GM18868 (cell line): ENCODE measurements at regions not wholly inside any gene's neighbourhood (a gene's known extent, or its start where the extent isn't known, plus 50 kb on each side); places are given as distances from the start of the nearest gene placed in this dataset.

ENCODE experiments used
- ATAC-seq: cut with Tn5 transposase; IDR thresholded peaks from one replicate; pipeline ENCODE4 v1.9.1; 2021; ENCODE audit warnings: mild to moderate bottlenecking, moderate library complexity; ENCODE audit not compliant: unreplicated experiment

- ATAC-seq, result no peak
Observed at GRCh38 chr5:39850291-39850690, 425.5 kb upstream of the DAB2 start.

DNA sequence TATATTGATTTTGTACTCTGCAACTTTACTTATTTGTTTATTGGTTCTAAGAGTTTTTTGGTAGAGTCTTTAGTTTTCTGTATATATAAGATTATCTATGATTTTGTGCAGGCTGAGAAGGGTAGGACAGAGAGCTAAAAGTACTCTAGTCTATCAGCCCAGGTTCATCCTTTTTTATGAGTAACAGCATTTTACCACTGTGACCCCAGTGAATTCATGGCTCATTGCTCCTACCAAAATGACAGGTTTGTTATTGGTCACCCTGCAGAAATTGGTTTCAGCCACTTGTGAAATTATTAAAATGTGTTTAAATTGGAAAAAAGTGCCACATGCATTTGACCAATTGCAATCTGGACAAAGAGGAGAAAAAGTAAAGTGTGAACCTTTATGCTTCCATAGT lies 421.4 kb upstream of the DAB2 start:
- no peak for ATAC-seq

GRCh38 chr5:39843767-39844166 lies 419.0 kb upstream of the DAB2 start:
- no peak for ATAC-seq

- no peak for ATAC-seq
Observed at GRCh38 chr5:39835371-39835770, 410.6 kb upstream of the DAB2 start.

DNA sequence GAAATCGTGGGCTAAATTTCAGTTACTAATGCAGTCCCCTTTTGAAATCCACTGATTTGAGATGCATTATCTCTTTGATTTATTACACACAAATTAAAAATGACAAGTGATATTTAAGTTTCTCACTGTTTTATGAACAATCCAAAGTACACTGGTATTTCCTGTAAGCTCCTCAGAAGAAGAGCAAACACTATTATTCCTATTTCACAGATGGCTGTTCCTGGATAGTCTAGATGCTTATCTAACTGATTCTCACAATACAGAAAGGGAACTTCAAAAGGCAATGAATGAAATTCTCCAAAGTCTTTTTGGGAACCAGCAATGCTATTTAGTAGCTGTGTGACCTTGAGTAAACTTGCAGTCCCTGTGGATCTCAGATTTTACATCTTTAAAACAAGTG lies 404.7 kb upstream of the DAB2 start:
- ATAC-seq, result no peak

- ATAC-seq, result no peak
Observed at GRCh38 chr5:39826051-39826450, 401.3 kb upstream of the DAB2 start.

GRCh38 chr5:39825301-39825700 lies 400.5 kb upstream of the DAB2 start:
- ATAC-seq, result no peak

DNA sequence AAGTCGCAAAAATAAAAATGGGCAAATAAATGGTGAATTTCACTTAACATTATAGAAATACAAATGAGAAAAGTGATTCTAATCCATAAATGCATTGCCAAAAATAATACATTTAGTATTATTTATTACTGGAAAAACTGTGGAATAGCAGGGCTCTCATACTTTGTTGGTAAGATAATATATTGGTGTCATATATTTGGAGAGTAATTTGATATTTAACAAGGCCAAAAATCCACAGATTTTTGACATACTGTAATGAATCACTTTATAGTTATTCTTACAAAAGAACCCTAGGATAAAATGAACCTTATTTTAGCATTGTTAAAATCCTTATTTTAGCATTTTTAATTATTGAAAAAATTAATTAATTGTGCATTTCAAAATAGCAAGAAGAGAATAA lies 397.2 kb upstream of the DAB2 start:
- no peak for ATAC-seq

DNA sequence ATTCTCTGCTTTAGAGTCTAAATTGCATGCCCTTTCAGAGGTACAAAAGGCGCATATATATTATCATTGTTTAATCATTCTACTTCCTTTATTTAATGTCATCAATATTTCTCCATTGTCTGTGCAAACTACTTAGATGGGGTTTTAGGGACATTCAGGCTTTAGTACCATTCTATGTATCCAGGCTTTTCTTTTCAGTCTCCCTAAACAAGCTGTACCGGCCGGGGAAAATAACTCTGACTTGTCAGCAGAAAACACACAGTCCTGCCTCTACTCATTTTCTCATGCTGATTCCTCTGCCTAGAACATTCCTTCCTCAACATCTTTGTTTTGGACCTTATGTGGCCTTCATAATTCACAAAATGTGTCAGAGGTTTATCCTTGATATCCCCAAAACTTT lies 392.1 kb upstream of the DAB2 start:
- ATAC-seq, result no peak

DNA sequence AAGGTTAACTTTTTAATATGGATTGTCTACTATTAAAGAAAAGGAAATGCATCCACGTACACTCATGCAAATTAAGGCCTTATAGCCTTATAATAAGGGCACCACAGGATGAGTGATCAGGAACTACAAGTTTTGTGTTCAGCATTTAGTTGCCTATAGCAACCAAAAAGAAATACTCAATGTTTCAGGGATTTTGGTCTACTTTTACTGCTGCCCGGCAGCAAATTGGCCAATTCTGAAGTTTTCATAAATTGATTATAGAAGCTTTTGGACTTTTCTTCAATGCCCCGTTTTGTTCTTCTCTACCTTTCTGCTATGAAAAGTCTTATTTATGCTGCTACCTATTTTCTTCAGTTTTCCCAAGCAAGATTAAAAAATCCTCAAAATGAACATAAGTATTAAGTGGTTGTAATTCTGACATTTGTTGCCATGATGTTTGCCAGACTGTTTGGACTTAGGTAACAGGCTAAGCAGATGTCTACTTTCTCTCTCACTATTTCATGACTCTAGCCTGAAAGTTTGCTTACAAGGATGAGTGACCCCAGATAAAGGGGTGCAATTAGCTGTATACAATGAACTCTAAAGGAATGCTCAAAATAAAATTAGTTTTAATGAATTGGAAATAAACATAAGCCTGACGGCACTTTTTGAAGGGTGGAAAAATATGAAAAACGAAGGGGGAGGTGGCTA lies 391.5 kb upstream of the DAB2 start:
- ATAC-seq, result no peak

GRCh38 chr5:39815711-39816110 lies 390.9 kb upstream of the DAB2 start:
- ATAC-seq, result no peak

DNA sequence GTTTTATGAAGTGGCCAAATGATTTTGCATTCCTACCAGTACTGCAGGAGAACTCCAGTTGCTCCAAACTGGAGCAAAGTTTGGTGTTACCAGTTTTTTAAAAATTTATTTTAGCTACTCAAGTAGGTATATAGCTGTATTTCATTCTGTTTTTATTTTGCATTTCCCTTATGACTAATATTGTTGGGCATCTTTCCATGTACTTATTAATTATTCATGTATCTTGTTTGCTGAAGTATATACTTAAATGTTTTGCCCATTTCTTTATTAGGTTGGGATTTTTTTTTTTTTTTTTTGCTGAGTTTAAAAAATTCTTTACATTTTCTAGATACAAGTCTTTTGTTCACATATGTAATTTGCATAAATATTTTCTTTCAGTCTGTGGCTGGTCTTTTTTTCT lies 386.6 kb upstream of the DAB2 start:
- no peak for ATAC-seq

GRCh38 chr5:39808656-39809055 lies 383.9 kb upstream of the DAB2 start:
- no peak for ATAC-seq

GRCh38 chr5:39801306-39801705 lies 376.5 kb upstream of the DAB2 start:
- ATAC-seq, result no peak

DNA sequence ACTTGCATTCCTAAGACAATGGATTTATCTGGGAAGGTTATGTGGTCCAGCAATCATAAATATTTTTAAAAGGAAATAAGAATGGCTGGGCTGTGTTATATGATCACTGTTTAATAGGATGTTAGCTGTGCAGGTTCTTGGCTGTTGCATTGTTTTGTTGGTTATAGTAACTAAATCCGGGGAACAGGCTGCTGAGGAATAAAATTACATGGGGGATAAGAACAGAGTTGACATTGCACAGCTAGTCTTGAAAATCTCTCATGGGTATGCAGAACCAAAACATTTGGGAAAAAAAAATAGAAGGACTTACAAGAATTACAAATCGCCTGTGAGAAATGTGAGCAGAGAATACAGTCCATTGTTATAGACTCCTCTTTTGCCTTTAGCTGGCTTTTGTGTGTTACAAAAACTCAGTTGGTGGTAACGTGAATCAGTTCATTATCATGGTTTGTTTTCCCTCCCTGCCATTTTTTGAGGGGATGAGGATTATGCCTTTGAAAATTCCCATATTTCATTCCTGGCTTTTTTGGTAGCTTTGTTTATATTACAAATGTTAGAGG lies 375.3 kb upstream of the DAB2 start:
- ATAC-seq, result no peak

DNA sequence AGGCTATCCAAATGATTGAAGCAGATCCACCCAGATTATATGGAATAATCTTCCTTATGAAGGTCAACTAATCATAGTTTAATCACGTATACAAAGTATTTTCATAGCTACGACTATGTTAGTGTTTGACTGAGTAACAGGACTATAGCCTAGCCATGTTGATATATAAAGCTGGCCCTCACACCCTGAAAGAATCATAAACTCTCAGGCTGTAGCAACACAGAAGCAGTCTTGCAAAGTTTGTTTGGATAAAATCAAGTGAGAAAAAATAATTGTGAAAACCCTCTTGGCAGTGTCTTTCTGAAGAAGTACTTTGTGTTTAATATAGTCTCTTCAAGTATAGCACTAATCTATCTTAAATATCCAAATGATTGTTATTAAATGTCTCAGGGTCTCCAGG lies 374.5 kb upstream of the DAB2 start:
- ATAC-seq, result no peak

GRCh38 chr5:39794513-39795210 lies 369.9 kb upstream of the DAB2 start:
- ATAC-seq, result no peak

- no peak for ATAC-seq
Observed at GRCh38 chr5:39785410-39785809, 360.6 kb upstream of the DAB2 start.

GRCh38 chr5:39783756-39784421 lies 359.1 kb upstream of the DAB2 start:
- peak; percentile 93 for ATAC-seq

- no peak for ATAC-seq
Observed at GRCh38 chr5:39780347-39780746, 355.6 kb upstream of the DAB2 start.

- no peak for ATAC-seq
Observed at GRCh38 chr5:39779831-39780230, 355.1 kb upstream of the DAB2 start.

GRCh38 chr5:39775797-39776365 lies 351.1 kb upstream of the DAB2 start:
- no peak for ATAC-seq
